Left ventricle myocardium inferior (tissue), 1 donor: ENCODE measurements at regions not wholly inside any gene's neighbourhood (a gene's known extent, or its start where the extent isn't known, plus 50 kb on each side); places are given as distances from the start of the nearest gene placed in this dataset.

Experiments
- DNase-seq: peaks from one replicate; pipeline ENCODE4 v3.0.0-alpha.2; 2020
- H3K27ac ChIP-seq: fragments of 200-600 bp; replicated peaks from 2 replicates; pipeline ENCODE4 v1.8.0; 2021
- H3K27me3 ChIP-seq: fragments of 200-600 bp; 2 replicates; pipeline ENCODE4 v1.8.0; 2021; ENCODE audit warnings: low read depth
- H3K36me3 ChIP-seq: fragments of 200-600 bp; 2 replicates; pipeline ENCODE4 v1.8.0; 2021
- H3K4me1 ChIP-seq: fragments of 200-600 bp; 2 replicates; pipeline ENCODE4 v1.8.0; 2021
- H3K4me3 ChIP-seq: fragments of 200-600 bp; 2 replicates; pipeline ENCODE4 v1.8.0; 2021; ENCODE audit warnings: mild to moderate bottlenecking, moderate library complexity
- H3K9me3 ChIP-seq: fragments of 200-600 bp; replicated peaks from 2 replicates; pipeline ENCODE4 v1.8.0; 2021
- CTCF ChIP-seq: fragments of 200-600 bp; IDR thresholded peaks from 2 replicates; pipeline ENCODE4 v1.8.0; 2021; ENCODE audit warnings: antibody characterized with exemption, mild to moderate bottlenecking, borderline replicate concordance
- intact Hi-C: fragments of 100-400 bp; cut with micrococcal nuclease; formaldehyde crosslinking; loops from one replicate; pipeline ENCODE4 v1.11.0; 2022
- donor health status: DM: no; HTN: yes; CAD: no; lungs with severe emphysema.

GRCh38 chr13:44011036-44011435, 131.3 kb downstream of the LACC1 start:
- no peaks in the 10 kb centered on the region for H3K36me3 ChIP-seq
- peaks cover 39% of the 10 kb centered on the region for H3K4me1 ChIP-seq
- DNase-seq = no peak
- H3K4me3 ChIP-seq = no peak overlapping the region
- no peak for TF ChIP-seq CTCF
- H3K27ac ChIP-seq = no peak overlapping the region
- H3K27me3 ChIP-seq = no peaks in the 10 kb centered on the region
- intact Hi-C loops = no loop called here
- peaks cover 13% of the 10 kb centered on the region for H3K9me3 ChIP-seq

- Histone ChIP-seq H3K36me3 (no peaks in the 10 kb centered on the region), H3K4me1 (peaks cover 59% of the 10 kb centered on the region), H3K27me3 (no peaks in the 10 kb centered on the region), H3K9me3 (no peaks in the 10 kb centered on the region), H3K4me3 (no peak overlapping the region), H3K27ac (peak overlapping the region; percentile 70)
- intact Hi-C loops = no loop called here
- no peak for DNase-seq
- no peak for TF ChIP-seq CTCF
Observed at GRCh38 chr13:44012910-44013757, 133.4 kb downstream of the LACC1 start.

- H3K27ac ChIP-seq = peak overlapping the region; percentile 70
- H3K4me1 ChIP-seq = peaks cover 62% of the 10 kb centered on the region
- intact Hi-C loops = no loop called here
- no peak for TF ChIP-seq CTCF
- H3K36me3 ChIP-seq = no peaks in the 10 kb centered on the region
- no peaks in the 10 kb centered on the region for H3K9me3 ChIP-seq
- no peak overlapping the region for H3K4me3 ChIP-seq
- DNase-seq = no peak
- H3K27me3 ChIP-seq = no peaks in the 10 kb centered on the region
Observed at GRCh38 chr13:44013758-44014291, 134.1 kb downstream of the LACC1 start.

GRCh38 chr13:44014501-44014900, 134.8 kb downstream of the LACC1 start:
- intact Hi-C loops = no loop called here
- Histone ChIP-seq H3K4me1 (peaks cover 69% of the 10 kb centered on the region), H3K4me3 (no peak overlapping the region), H3K27ac (peak overlapping the region; percentile 70), H3K36me3 (no peaks in the 10 kb centered on the region), H3K9me3 (no peaks in the 10 kb centered on the region), H3K27me3 (no peaks in the 10 kb centered on the region)
- TF ChIP-seq CTCF = no peak
- no peak for DNase-seq

- TF ChIP-seq CTCF = no peak
- no peak for DNase-seq
- H3K36me3 ChIP-seq = no peaks in the 10 kb centered on the region
- intact Hi-C loops = no loop called here
- no peaks in the 10 kb centered on the region for H3K9me3 ChIP-seq
- H3K4me3 ChIP-seq = no peak overlapping the region
- peaks cover 71% of the 10 kb centered on the region for H3K4me1 ChIP-seq
- H3K27me3 ChIP-seq = no peaks in the 10 kb centered on the region
- H3K27ac ChIP-seq = peak overlapping the region; percentile 70
Observed at GRCh38 chr13:44015118-44015517, 135.4 kb downstream of the LACC1 start.
